ENCODE measurements at regions not wholly inside any gene's neighbourhood (a gene's known extent, or its start where the extent isn't known, plus 50 kb on each side); places are given as distances from the start of the nearest gene placed in this dataset.
A peak's percentile ranks its signal among the peaks of the same experiment; 100 is the strongest.
"Not testable (repeated sequence)": the region's sequence is repeated elsewhere in the genome, so short reads cannot be mapped to it uniquely, and the experiment has no call there.

DNA sequence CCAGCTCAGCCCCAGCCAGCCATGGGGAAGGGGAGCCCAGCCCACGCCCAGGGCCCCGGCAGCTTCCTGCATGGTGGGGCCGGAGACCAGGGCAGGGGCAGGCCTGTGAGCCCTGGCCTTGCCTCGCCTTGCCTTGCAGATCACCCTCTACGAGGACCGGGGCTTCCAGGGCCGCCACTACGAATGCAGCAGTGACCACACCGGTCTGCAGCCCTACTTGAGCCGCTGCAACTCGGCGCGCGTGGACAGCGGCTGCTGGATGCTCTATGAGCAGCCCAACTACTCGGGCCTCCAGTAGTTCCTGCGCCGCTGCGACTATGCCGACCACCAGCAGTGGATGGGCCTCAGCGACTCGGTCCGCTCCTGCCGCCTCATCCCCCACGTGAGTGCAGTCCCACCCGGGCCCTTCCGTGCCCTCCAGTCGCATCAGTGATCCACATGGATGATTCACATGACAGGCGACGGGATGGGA lies 278.6 kb upstream of the MAP2 start:
- H3K36me3 ChIP-seq (ENCODE audit: control insufficient read depth in 2 of 2, insufficient read depth in 2 of 2, low read length in 1 of 2); H3K9me3 ChIP-seq (ENCODE audit: control insufficient read depth in 2 of 2, insufficient read depth in 1 of 2, low read length in 1 of 2); H3K4me3 ChIP-seq (ENCODE audit: low read length in 2 of 2); H3K27ac ChIP-seq (ENCODE audit: low read depth in 1 of 2, low read length in 1 of 2); H3K4me1 ChIP-seq (ENCODE audit: control insufficient read depth in 2 of 2, insufficient read depth in 2 of 2, low read length in 2 of 2); DNase-seq (ENCODE audit: low read depth in 6 of 9, low spot score in 9 of 9); H3K27me3 ChIP-seq (ENCODE audit: control insufficient read depth in 2 of 2, insufficient read depth in 1 of 2, low read length in 1 of 2): not testable (repeated sequence)
- WGBS, result 95% methylated on average over 30 of the region's 30 CpGs

- 54% methylated on average over 7 of the region's 7 CpGs for WGBS
- peak in 1 of 9 donors; percentile 2 for DNase-seq (ENCODE audit: low read depth in 6 of 9, low spot score in 9 of 9)
- no peaks in the 10 kb centered on the region for H3K27me3 ChIP-seq (ENCODE audit: control insufficient read depth in 2 of 2, insufficient read depth in 1 of 2, low read length in 1 of 2)
These were observed 277.7 kb upstream of the MAP2 start for GRCh38 chr2:209145941-209146681.

GRCh38 chr2:209146682-209147320 lies 277.0 kb upstream of the MAP2 start:
- H3K4me3 ChIP-seq (ENCODE audit: low read length in 2 of 2), result no peak overlapping the region
- no peaks in the 10 kb centered on the region for H3K9me3 ChIP-seq (ENCODE audit: control insufficient read depth in 2 of 2, insufficient read depth in 1 of 2, low read length in 1 of 2)
- DNase-seq (ENCODE audit: low read depth in 6 of 9, low spot score in 9 of 9), result no peak
- 67% methylated on average over 3 of the region's 3 CpGs for WGBS
- no peak overlapping the region for H3K27ac ChIP-seq (ENCODE audit: low read depth in 1 of 2, low read length in 1 of 2)
- no peaks in the 10 kb centered on the region for H3K36me3 ChIP-seq (ENCODE audit: control insufficient read depth in 2 of 2, insufficient read depth in 2 of 2, low read length in 1 of 2)
- H3K4me1 ChIP-seq (ENCODE audit: control insufficient read depth in 2 of 2, insufficient read depth in 2 of 2, low read length in 2 of 2), result no peaks in the 10 kb centered on the region
- no peaks in the 10 kb centered on the region for H3K27me3 ChIP-seq (ENCODE audit: control insufficient read depth in 2 of 2, insufficient read depth in 1 of 2, low read length in 1 of 2)

More at GRCh38 chr2:209145941-209146681, 277.7 kb upstream of the MAP2 start:
- H3K36me3 ChIP-seq (ENCODE audit: control insufficient read depth in 2 of 2, insufficient read depth in 2 of 2, low read length in 1 of 2), result no peaks in the 10 kb centered on the region
- H3K27ac ChIP-seq (ENCODE audit: low read depth in 1 of 2, low read length in 1 of 2), result no peak overlapping the region
- H3K4me3 ChIP-seq (ENCODE audit: low read length in 2 of 2), result no peak overlapping the region
- H3K4me1 ChIP-seq (ENCODE audit: control insufficient read depth in 2 of 2, insufficient read depth in 2 of 2, low read length in 2 of 2), result no peaks in the 10 kb centered on the region
- no peaks in the 10 kb centered on the region for H3K9me3 ChIP-seq (ENCODE audit: control insufficient read depth in 2 of 2, insufficient read depth in 1 of 2, low read length in 1 of 2)

DNA sequence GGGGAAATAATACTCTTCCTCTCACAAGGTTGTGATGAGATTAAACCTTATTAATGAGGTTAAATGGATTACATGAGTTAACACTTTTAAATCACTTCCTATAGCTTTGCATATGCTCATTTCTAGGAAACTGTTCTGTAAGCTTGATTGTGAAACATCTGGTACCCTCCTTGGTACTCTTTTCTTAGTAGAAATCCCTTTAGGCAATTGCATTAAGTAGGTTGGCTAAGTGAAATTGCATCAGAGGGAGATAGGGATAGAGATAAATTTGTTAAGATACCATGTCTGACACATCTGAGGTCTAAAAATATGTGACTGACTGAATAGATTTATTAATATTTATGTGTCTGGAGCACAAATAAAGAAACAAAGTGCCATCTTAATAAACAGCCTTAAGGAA lies 275.9 kb upstream of the MAP2 start:
- no peak for DNase-seq (ENCODE audit: low read depth in 6 of 9, low spot score in 9 of 9)
- Histone ChIP-seq H3K36me3 (ENCODE audit: control insufficient read depth in 2 of 2, insufficient read depth in 2 of 2, low read length in 1 of 2) (no peaks in the 10 kb centered on the region), H3K27me3 (ENCODE audit: control insufficient read depth in 2 of 2, insufficient read depth in 1 of 2, low read length in 1 of 2) (no peaks in the 10 kb centered on the region), H3K9me3 (ENCODE audit: control insufficient read depth in 2 of 2, insufficient read depth in 1 of 2, low read length in 1 of 2) (no peaks in the 10 kb centered on the region), H3K4me3 (ENCODE audit: low read length in 2 of 2) (no peak overlapping the region), H3K27ac (ENCODE audit: low read depth in 1 of 2, low read length in 1 of 2) (no peak overlapping the region), H3K4me1 (ENCODE audit: control insufficient read depth in 2 of 2, insufficient read depth in 2 of 2, low read length in 2 of 2) (no peaks in the 10 kb centered on the region)

DNA sequence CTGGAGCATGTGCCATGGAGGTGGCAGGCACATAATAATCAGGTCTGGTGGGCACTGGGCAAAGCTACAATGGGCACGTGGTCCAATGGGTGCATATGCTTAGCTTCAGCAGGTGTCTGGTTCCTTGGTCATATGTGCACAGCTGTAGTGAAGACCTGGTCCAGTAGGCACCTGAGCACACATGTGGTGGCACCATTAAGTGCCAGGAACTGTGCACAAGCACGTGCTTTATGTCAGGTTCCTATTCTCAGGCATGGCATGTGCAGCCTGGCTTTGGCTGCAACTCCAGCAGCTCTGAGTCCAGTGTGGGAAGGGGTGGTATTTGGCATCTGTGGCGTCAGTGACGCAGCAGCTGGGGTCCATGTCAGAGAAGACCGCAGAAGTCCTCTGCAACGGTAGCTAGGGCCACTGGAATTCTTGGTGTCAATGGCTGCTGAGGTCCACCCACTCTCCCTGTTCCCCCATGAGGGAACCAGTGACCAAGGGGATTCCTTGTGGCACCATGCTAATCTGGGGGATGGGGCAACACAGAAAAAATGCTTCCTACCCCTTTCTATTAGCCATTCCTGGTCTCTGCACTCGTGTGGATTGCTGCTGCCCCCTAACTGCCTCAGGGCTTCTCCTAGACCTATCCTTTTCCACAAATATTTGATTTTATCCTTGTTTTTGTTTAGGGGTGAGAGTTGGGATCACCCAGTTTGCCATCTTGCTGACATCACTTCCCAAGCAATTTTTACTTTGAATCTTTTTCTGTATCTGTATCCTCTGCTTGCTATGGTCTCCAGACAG lies 262.9 kb upstream of the MAP2 start:
- Histone ChIP-seq H3K4me1 (ENCODE audit: control insufficient read depth in 2 of 2, insufficient read depth in 2 of 2, low read length in 2 of 2) (no peaks in the 10 kb centered on the region), H3K9me3 (ENCODE audit: control insufficient read depth in 2 of 2, insufficient read depth in 1 of 2, low read length in 1 of 2) (no peaks in the 10 kb centered on the region), H3K36me3 (ENCODE audit: control insufficient read depth in 2 of 2, insufficient read depth in 2 of 2, low read length in 1 of 2) (no peaks in the 10 kb centered on the region), H3K4me3 (ENCODE audit: low read length in 2 of 2) (no peak overlapping the region), H3K27me3 (ENCODE audit: control insufficient read depth in 2 of 2, insufficient read depth in 1 of 2, low read length in 1 of 2) (no peaks in the 10 kb centered on the region), H3K27ac (ENCODE audit: low read depth in 1 of 2, low read length in 1 of 2) (no peak overlapping the region)
- DNase-seq (ENCODE audit: low read depth in 6 of 9, low spot score in 9 of 9), result no peak
- WGBS, result 90% methylated on average over 7 of the region's 7 CpGs

GRCh38 chr2:209162129-209162528 lies 261.7 kb upstream of the MAP2 start:
- WGBS, result 97% methylated on average over 2 of the region's 2 CpGs
- Histone ChIP-seq H3K36me3 (ENCODE audit: control insufficient read depth in 2 of 2, insufficient read depth in 2 of 2, low read length in 1 of 2) (no peaks in the 10 kb centered on the region), H3K27ac (ENCODE audit: low read depth in 1 of 2, low read length in 1 of 2) (no peak overlapping the region), H3K9me3 (ENCODE audit: control insufficient read depth in 2 of 2, insufficient read depth in 1 of 2, low read length in 1 of 2) (no peaks in the 10 kb centered on the region), H3K4me3 (ENCODE audit: low read length in 2 of 2) (no peak overlapping the region), H3K4me1 (ENCODE audit: control insufficient read depth in 2 of 2, insufficient read depth in 2 of 2, low read length in 2 of 2) (no peaks in the 10 kb centered on the region), H3K27me3 (ENCODE audit: control insufficient read depth in 2 of 2, insufficient read depth in 1 of 2, low read length in 1 of 2) (no peaks in the 10 kb centered on the region)
- DNase-seq (ENCODE audit: low read depth in 6 of 9, low spot score in 9 of 9), result no peak

DNA sequence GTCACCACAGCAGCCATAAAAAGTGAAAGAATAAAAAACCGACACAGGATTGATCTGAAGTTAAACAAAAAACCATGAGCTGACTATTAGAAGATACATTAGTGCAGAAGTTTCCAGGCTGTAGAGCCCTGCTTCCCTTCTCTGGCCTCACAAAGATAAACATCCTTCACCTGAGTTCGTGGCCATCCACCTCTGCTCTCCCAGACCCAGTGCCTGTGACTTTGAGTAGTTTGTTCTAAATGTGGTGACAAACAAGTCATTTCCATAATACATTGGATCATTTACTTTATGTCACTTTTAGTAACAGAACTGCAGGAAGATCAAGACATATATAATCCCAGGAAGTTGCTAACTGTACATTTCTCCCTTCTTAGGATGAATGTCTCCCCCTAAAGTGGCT lies 241.9 kb upstream of the MAP2 start:
- H3K27me3 ChIP-seq (ENCODE audit: control insufficient read depth in 2 of 2, insufficient read depth in 1 of 2, low read length in 1 of 2), result no peaks in the 10 kb centered on the region

DNA sequence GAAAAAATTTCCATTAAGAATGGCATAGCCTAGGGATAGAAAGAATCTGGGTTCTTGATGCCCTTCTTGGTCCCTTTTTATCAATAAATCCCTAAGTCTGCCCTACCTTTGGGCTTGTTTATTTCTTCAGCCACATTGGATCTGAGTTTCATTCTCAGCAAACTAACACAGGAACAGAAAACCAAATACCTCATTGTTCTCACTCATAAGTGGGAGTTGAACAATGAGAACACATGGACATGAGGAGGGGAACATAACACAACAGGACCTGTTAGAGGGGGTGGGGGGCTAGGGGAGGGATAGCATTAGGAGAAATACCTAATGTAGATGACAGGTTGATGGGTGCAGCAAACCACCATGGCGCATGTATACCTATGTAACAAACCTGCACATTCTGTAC lies 237.0 kb upstream of the MAP2 start:
- H3K36me3 ChIP-seq (ENCODE audit: control insufficient read depth in 2 of 2, insufficient read depth in 2 of 2, low read length in 1 of 2); DNase-seq (ENCODE audit: low read depth in 6 of 9, low spot score in 9 of 9); H3K27me3 ChIP-seq (ENCODE audit: control insufficient read depth in 2 of 2, insufficient read depth in 1 of 2, low read length in 1 of 2); H3K27ac ChIP-seq (ENCODE audit: low read depth in 1 of 2, low read length in 1 of 2); H3K4me3 ChIP-seq (ENCODE audit: low read length in 2 of 2); H3K4me1 ChIP-seq (ENCODE audit: control insufficient read depth in 2 of 2, insufficient read depth in 2 of 2, low read length in 2 of 2); H3K9me3 ChIP-seq (ENCODE audit: control insufficient read depth in 2 of 2, insufficient read depth in 1 of 2, low read length in 1 of 2): not testable (repeated sequence)
- WGBS, result 91% methylated on average over 1 of the region's 1 CpG

More for the DNA sequence above, 241.9 kb upstream of the MAP2 start:
- Histone ChIP-seq H3K27ac (ENCODE audit: low read depth in 1 of 2, low read length in 1 of 2) (no peak overlapping the region), H3K36me3 (ENCODE audit: control insufficient read depth in 2 of 2, insufficient read depth in 2 of 2, low read length in 1 of 2) (no peaks in the 10 kb centered on the region), H3K4me3 (ENCODE audit: low read length in 2 of 2) (no peak overlapping the region), H3K4me1 (ENCODE audit: control insufficient read depth in 2 of 2, insufficient read depth in 2 of 2, low read length in 2 of 2) (no peaks in the 10 kb centered on the region), H3K9me3 (ENCODE audit: control insufficient read depth in 2 of 2, insufficient read depth in 1 of 2, low read length in 1 of 2) (peaks cover 0 to 2% of the 10 kb centered on the region in 2 donors)
- WGBS, result 45% methylated on average over 2 of the region's 2 CpGs
- no peak for DNase-seq (ENCODE audit: low read depth in 6 of 9, low spot score in 9 of 9)

DNA sequence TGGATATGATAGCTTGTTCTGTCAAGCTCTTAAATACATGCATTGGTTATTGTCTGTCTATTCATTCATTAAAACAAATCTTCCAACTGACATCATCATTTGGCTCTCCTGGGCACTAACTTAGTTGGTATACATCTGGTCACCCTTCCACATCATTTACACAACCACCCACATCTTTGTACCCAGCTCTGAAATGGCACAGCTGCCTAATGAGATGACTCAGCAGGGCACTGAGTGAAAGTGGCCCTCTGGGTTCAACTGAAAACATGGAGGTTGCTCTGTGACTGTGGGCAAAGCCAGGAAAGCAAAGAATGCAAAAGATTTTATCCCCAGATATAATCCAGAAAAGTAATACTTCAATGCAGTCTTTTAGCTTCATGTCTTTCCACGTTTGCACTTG lies 234.0 kb upstream of the MAP2 start:
- no peak for DNase-seq (ENCODE audit: low read depth in 6 of 9, low spot score in 9 of 9)
- 89% methylated on average over 1 of the region's 1 CpG for whole genome bisulfite sequencing
- H3K36me3 ChIP-seq (ENCODE audit: control insufficient read depth in 2 of 2, insufficient read depth in 2 of 2, low read length in 1 of 2), result no peaks in the 10 kb centered on the region

More for the DNA sequence above, 234.0 kb upstream of the MAP2 start:
- H3K4me3 ChIP-seq (ENCODE audit: low read length in 2 of 2), result no peak overlapping the region
- no peaks in the 10 kb centered on the region for H3K9me3 ChIP-seq (ENCODE audit: control insufficient read depth in 2 of 2, insufficient read depth in 1 of 2, low read length in 1 of 2)
- H3K4me1 ChIP-seq (ENCODE audit: control insufficient read depth in 2 of 2, insufficient read depth in 2 of 2, low read length in 2 of 2), result no peaks in the 10 kb centered on the region
- H3K27me3 ChIP-seq (ENCODE audit: control insufficient read depth in 2 of 2, insufficient read depth in 1 of 2, low read length in 1 of 2), result no peaks in the 10 kb centered on the region
- H3K27ac ChIP-seq (ENCODE audit: low read depth in 1 of 2, low read length in 1 of 2), result no peak overlapping the region
